Esophagus (tissue), 2 donors: ENCODE measurements at regions not wholly inside any gene's neighbourhood (a gene's known extent, or its start where the extent isn't known, plus 50 kb on each side); places are given as distances from the start of the nearest gene placed in this dataset.
"Not testable (repeated sequence)": the region's sequence is repeated elsewhere in the genome, so short reads cannot be mapped to it uniquely, and the experiment has no call there.

Experiments
- H3K27ac ChIP-seq, 2 donors: one replicate each; pipeline ENCODE4 v1.5.1; 2013; ENCODE audit warnings: low read depth in 2 of 2, mild to moderate bottlenecking in 2 of 2, inconsistent platforms in 1 of 2, low read length in 1 of 2, moderate library complexity in 1 of 2
- H3K27me3 ChIP-seq, 2 donors: one replicate each; pipeline ENCODE4 v1.6.1; 2013; ENCODE audit warnings: low read length in 2 of 2, control low read depth in 1 of 2, mild to moderate bottlenecking in 1 of 2; ENCODE audit not compliant: insufficient read depth in 2 of 2, control insufficient read depth in 1 of 2
- H3K36me3 ChIP-seq, 2 donors: one replicate each; pipeline ENCODE4 v1.6.1; 2013; ENCODE audit warnings: low read length in 1 of 2; ENCODE audit not compliant: control insufficient read depth in 2 of 2, insufficient read depth in 2 of 2
- H3K4me1 ChIP-seq, 2 donors: one replicate each; pipeline ENCODE4 v1.6.1; 2013; ENCODE audit warnings: low read length in 1 of 2; ENCODE audit not compliant: control insufficient read depth in 2 of 2, insufficient read depth in 2 of 2
- H3K4me3 ChIP-seq, 2 donors: one replicate each; pipeline ENCODE4 v1.5.1; 2013; ENCODE audit warnings: low read length in 2 of 2, mild to moderate bottlenecking in 2 of 2, low read depth in 1 of 2, moderate library complexity in 1 of 2
- H3K9me3 ChIP-seq, 2 donors: one replicate each; pipeline ENCODE4 v1.6.1; 2013; ENCODE audit warnings: mild to moderate bottlenecking in 2 of 2, low read depth in 1 of 2, low read length in 1 of 2, moderate library complexity in 1 of 2; ENCODE audit not compliant: control insufficient read depth in 2 of 2, insufficient read depth in 1 of 2
- WGBS, 2 donors: extraction: QIAGEN DNeasy Blood & Tissue Kit; methylation state at CpG; one replicate each; pipeline ENCODE4 v1.1.7; 2013; 5-methylcytosine and 5-hydroxymethylcytosine counted together
- donor health status: healthy with polysubstance abuse.
- donor health status: Bipolar disorder and iron deficiency.

DNA sequence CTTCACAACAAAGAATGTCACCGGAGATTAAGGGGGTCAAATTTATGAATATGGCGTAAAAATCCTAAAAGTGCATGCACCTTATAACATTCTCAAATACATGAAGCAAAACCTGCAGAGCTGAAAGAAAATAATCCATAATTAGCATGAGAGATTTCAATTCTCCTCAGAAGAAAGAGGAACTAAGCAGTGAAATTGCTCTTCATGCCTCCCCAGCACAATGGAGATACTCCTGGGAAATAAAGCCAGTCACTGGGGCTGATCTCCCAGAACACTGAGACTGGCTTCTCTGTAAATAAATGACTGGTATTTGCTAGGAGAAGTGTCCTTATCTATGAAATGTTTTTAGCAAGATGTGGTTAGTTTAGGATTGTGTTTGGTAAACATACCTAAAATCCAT lies 68.1 kb downstream of the GOLGA6L6 start:
- H3K4me3 ChIP-seq, H3K27ac ChIP-seq, H3K9me3 ChIP-seq, H3K36me3 ChIP-seq, H3K4me1 ChIP-seq, H3K27me3 ChIP-seq: not testable (repeated sequence)
- WGBS, 2 donors, result no CpG with 5 or more reads among the region's 2 CpGs

DNA sequence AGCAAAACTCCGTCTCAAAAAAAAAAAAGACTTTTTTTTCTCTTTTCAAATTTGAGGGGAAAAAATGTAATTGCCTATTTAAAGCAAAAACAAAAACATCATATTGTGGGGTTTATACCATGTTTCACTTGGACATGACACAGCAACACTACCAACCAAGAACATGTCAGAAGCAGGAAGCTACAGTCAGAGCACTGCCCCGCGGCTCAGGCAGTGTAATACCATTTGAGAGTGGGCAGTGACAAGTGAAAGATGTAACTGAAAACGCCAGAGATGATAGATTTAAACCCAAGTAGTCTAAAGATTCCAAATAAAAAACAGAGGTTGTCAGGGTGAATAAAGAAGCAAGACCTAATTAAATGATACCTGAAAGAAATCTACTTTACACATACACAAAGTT lies 68.6 kb downstream of the GOLGA6L6 start:
- H3K9me3 ChIP-seq, H3K27ac ChIP-seq, H3K4me1 ChIP-seq, H3K36me3 ChIP-seq, H3K27me3 ChIP-seq, H3K4me3 ChIP-seq: not testable (repeated sequence)
- 80 to 87% methylated on average over 3 of the region's 4 CpGs for WGBS, 2 donors

DNA sequence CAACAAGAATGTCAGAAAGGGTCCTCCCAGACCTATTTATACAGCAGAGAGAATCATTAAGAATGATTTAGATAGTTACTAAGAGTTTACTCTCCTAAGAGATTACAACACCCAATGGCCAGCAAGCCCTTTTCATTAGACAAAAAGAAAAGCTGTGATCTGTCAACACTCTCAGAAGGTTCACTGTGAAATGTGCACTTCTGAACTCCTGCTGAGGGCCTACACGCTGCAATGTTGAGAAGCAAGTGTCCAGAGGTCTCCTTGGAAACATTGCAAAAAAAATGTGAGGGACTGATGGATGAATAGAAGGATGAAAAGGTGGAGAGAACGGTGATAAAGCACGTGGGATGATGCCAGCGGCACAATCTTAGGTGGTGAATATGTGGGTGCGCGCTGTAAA lies 70.8 kb downstream of the GOLGA6L6 start:
- no CpG with 5 or more reads among the region's 6 CpGs for WGBS, 2 donors
- not testable (repeated sequence) for H3K36me3 ChIP-seq, H3K9me3 ChIP-seq, H3K4me1 ChIP-seq, H3K27me3 ChIP-seq, H3K4me3 ChIP-seq, H3K27ac ChIP-seq

DNA sequence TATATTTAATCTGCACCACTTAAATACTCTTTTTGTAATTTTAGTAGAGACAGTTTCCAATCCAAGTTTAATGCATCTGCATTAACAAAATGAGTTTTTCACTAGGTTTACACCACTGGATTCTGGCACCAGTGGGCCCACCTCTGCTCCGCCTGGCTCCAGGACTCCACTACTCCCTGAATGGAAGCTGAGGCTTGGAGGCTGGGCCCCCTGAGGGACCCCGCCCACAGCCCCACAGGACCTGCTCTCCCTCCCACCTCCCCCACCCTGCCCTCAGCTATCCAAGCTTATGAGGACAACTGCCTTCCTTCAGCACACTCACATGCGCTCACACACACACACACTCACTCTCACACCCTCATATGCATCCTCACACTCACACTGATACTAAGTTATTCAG lies 100.5 kb downstream of the GOLGA6L6 start:
- H3K36me3 ChIP-seq, H3K4me1 ChIP-seq, H3K27ac ChIP-seq, H3K4me3 ChIP-seq, H3K27me3 ChIP-seq, H3K9me3 ChIP-seq: not testable (repeated sequence)
- WGBS, 2 donors, result 50% methylated on average over 2 of the region's 3 CpGs; no CpG with 5 or more reads in 1 of the 2 donors

DNA sequence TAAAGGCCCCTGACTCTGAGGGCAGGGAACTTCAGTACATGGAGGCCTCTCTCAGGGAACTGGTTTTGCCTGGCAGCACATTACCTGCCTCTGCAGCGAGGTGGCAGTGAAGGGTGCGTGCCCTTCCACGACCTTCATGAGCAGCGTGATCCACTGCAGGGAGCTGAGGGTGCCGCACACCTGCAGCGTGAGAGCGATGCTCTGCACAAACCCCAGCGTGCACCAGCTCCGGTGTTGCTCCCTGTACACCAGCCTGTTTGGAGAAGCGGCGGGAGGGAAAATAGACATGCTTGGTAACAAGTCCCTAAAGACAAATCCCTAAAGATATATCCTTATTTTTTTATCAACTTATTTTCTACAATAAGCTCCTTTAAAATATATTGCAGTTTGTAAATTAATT lies 101.2 kb downstream of the GOLGA6L6 start:
- WGBS, 2 donors, result 84 to 87% methylated on average over 10 to 11 of the region's 11 CpGs
- H3K9me3 ChIP-seq, H3K4me3 ChIP-seq: not testable (repeated sequence)

DNA sequence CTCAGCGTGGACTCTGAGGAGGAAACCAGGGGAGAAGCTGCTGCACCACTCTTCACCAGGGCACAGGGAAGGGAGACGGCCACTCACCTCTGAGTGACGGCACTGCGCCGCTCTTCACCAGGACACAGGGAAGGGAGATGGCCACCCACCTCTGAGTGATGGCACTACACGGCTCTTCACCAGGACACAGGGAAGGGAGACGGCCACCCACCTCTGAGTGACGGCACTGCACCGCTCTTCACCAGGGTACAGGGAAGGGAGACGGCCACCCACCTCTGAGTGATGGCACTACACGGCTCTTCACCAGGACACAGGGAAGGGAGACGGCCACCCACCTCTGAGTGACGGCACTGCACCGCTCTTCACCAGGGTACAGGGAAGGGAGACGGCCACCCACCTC lies 102.5 kb downstream of the GOLGA6L6 start:
- not testable (repeated sequence) for H3K36me3 ChIP-seq, H3K27me3 ChIP-seq, H3K4me3 ChIP-seq, H3K9me3 ChIP-seq, H3K4me1 ChIP-seq, H3K27ac ChIP-seq
- WGBS, 2 donors, result 84 to 96% methylated on average over 10 to 11 of the region's 15 CpGs

More for the DNA sequence above, 101.2 kb downstream of the GOLGA6L6 start:
- not testable (repeated sequence) for H3K27ac ChIP-seq, H3K4me1 ChIP-seq, H3K27me3 ChIP-seq, H3K36me3 ChIP-seq

DNA sequence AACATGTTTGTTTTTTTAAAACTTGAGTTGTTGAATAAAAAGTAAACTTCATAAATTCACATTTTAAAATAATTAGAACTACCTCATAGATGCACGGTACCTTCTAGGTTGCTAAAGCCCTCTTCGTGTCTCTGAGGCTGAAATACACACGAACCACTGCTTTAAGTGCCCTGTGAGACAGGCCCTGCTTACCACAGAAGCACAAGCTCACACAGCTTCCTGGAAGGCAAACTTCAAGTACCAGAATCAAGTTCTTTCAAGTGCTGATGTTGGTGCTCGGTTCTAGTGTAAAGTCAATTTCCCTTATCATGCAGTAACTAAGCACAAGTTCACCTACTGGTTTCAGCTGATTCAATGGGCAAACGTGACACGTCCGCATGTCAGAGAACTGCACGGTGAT lies 103.3 kb downstream of the GOLGA6L6 start:
- not testable (repeated sequence) for H3K4me1 ChIP-seq, H3K27ac ChIP-seq, H3K36me3 ChIP-seq, H3K27me3 ChIP-seq, H3K9me3 ChIP-seq, H3K4me3 ChIP-seq
- 81 to 85% methylated on average over 4 to 5 of the region's 8 CpGs for WGBS, 2 donors

DNA sequence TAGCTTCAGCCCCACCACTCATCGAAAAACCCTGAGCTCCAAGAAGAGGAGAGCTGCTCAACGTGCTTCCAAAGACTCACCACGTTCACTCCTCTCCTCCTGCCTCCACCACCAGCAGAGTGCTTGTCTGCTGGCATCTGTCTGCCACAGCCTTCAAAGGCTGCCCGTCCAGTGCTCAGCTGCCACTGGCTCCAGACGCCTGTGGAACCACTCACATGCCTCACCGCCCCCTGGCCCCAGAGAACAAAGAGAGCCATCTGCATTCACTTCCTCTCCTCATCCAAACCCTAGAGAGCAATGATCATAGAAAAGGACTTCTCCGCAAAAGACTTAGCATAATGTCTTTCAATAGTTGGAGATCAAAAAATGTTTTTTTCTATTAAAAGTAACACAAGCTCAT lies 108.1 kb downstream of the GOLGA6L6 start:
- H3K4me3 ChIP-seq, H3K9me3 ChIP-seq, H3K27ac ChIP-seq, H3K4me1 ChIP-seq, H3K36me3 ChIP-seq, H3K27me3 ChIP-seq: not testable (repeated sequence)
- no CpG with 5 or more reads among the region's 7 CpGs for WGBS, 2 donors

DNA sequence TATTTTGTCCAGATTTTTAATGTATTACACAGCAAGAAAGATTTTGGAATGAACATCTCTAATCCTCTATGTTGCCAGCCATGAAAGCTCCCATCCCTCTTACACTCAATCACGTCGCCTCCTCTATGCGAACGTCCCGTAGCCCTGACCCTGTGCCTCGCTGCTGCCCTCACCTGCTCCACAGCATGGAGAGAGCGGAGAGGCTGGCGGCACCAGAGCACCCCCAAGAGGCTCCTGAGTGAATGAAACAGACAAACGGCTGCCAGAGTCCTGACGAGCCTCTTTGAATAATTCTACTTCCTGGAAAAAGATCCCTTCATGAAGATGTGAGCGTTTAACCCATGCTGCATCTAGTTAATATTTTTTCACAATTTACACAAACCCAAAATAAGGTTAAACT lies 111.1 kb downstream of the GOLGA6L6 start:
- H3K36me3 ChIP-seq, H3K4me3 ChIP-seq, H3K4me1 ChIP-seq, H3K27ac ChIP-seq, H3K9me3 ChIP-seq, H3K27me3 ChIP-seq: not testable (repeated sequence)
- WGBS, 2 donors, result no CpG with 5 or more reads among the region's 11 CpGs

DNA sequence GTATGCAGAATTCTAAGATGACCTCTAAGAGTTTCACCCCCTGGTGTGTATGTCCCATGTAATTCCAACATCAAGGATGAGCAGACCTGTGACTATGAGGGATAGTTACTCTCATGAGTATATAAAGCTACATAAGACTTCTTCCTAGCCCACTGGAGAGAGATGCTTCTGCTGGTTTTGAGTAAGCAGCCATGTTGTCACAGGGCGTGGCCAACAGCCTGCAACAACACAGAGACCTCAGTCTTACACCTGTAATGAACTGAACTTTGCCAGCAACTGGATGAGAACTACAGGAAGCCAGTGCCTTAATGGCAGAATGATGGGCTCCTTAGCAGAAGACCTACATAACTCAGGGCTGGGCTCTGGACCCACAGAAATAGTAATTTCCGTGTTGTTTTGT lies 120.9 kb downstream of the GOLGA6L6 start:
- WGBS, 2 donors, result 27 to 29% methylated on average over 2 of the region's 2 CpGs
- H3K9me3 ChIP-seq, H3K4me1 ChIP-seq, H3K27ac ChIP-seq, H3K27me3 ChIP-seq, H3K36me3 ChIP-seq, H3K4me3 ChIP-seq: not testable (repeated sequence)

DNA sequence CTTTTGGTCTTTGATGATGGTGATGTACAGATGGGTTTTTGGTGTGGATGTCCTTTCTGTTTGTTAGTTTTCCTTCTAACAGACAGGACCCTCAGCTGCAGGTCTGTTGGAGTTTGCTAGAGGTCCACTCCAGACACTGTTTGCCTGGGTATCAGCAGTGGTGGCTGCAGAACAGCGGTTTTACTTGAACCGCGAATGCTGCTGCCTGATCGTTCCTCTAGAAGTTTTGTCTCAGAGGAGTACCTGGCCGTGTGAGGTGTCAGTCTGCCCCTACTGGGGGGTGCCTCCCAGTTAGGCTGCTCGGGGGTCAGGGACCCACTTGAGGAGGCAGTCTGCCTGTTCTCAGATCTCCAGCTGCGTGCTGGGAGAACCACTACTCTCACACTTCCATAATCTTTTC lies 125.0 kb downstream of the GOLGA6L6 start:
- not testable (repeated sequence) for H3K4me3 ChIP-seq, H3K27ac ChIP-seq, H3K4me1 ChIP-seq, H3K27me3 ChIP-seq, H3K36me3 ChIP-seq, H3K9me3 ChIP-seq
- WGBS, 2 donors, result 61 to 65% methylated on average over 7 of the region's 7 CpGs
